IPS-NIHi11 (cell line): ENCODE measurements at regions not wholly inside any gene's neighbourhood (a gene's known extent, or its start where the extent isn't known, plus 50 kb on each side); places are given as distances from the start of the nearest gene placed in this dataset.
"Not testable (repeated sequence)": the region's sequence is repeated elsewhere in the genome, so short reads cannot be mapped to it uniquely, and the experiment has no call there.

Experiments used
- DNase-seq: peaks from one replicate; pipeline ENCODE4 v3.0.0; 2012; ENCODE audit warnings: mixed read lengths, low spot score

DNA sequence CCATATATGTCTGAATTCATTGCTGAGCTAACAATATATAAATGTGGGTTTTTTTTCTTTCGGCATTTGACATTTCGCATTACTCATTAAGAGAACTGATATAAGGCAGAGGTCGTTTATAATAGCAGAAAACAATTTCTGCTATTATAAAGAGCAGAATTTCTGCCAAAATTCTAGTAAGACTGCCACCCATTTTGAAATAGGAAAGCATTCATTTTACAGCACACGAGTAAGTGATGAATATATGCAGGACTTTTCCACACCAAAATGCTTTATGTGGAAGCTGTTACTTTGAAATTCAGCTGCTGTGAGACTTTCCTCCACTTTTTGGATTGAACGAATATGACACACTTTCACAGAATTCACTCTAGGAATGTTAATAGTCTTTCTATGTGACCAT, 610.9 kb upstream of the MAN1A1 start:
- no peak for DNase-seq

DNA sequence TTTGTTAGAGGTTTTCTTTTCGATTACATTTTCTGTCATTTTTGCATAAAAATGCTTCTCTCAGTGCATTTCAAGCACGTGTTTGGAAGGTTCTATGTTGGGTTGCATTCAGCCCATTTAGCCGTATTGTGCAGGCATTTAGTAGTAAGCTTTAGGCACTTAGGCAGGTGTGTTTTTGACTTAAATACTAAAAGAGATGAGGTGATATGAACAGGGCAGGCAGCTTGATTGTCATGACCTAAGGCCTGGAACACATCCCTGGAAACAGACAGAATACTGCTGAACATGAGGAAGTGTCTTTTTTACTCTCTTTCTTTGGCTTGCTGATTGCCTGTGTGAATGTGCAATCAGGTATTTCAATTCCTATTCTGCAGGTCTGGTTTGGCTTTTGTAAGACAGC, 610.5 kb upstream of the MAN1A1 start:
- DNase-seq, result no peak

DNA sequence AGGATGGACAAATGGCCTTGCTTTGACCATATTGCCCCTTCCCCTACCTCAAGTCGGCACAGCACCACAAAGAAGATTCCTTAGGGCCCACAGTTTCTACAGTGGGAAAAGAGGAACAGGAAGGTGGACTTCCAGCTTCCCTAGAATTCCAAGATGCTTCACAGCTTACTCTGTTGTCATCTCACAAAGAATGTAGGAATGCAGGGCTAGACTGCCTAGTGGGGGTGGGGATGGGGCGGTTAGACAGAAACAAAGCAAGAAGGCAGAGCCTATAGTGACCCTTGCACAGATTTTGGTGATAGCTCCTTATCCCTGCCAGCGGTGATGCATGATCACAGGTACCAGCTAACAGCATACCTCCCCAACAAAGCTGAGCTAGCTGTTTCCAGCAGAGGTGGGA, 607.6 kb upstream of the MAN1A1 start:
- peak; percentile 19 for DNase-seq

DNA sequence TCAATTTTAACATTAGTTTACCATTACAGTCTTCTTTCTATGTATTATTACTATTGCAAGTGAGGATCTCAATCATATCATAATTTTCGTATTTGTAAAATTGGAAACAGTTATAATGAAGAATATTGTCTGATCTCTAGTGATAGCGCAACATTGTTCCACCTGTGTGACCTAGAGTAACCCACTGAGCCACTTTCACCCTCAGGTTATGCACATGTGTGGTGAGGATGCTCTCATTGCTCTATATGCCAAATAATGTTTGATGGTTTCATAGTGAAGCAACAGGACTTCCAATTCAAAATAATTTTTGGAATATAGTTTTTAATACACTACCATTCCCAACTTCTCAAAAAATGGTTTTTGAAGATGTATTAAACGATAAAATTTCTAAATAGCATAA, 603.1 kb upstream of the MAN1A1 start:
- DNase-seq, result no peak

DNA sequence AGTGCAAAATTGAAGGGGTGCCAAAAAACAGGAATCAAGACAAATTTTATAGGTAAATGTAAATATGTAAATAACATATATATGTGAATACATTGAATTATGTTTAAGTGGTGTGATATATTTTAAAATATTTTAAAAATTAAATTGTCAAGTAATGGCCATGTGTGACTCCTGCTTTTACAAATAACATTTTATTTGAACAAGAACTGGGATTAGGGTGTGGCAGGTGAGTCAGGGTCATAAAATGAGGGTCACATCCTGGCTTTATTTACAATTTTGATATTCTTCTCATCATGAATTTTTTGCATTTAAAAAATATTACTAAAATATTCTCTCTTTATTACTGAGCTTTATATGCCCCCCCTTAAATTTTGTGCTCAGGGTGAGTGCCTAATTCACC, 601.1 kb upstream of the MAN1A1 start:
- DNase-seq, result no peak

DNA sequence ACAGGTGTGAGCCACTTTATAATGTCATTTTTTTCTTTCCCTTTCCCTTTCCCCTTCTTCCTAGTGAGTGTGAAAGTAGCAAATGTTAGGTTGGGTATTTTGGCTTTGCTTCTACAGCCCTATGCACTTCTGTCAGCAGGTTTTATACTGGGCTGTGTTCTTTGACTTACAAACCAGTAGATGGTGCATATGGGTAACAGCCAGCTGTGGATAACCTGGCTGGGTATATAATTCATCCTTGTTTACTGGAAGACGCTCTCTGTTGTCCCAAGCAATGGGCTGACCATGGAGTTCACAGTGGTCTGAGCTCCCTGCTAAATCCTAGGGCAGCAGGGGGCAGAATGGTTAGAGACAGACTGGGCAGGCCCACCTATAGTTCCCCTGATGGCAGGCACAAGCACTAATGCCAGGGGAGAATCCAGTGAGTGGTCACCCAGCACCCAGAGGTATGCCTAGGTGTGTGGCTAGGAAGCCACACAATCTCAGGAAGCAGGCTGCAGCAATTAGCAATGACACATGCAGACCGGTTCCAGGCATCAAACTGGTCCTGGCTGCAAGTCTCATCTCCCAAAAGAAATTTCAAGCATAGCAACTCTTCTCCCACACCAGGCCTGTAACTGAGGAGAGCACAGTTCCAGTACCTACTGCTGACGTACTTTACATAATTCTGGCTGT, 592.7 kb upstream of the MAN1A1 start:
- no peak for DNase-seq

DNA sequence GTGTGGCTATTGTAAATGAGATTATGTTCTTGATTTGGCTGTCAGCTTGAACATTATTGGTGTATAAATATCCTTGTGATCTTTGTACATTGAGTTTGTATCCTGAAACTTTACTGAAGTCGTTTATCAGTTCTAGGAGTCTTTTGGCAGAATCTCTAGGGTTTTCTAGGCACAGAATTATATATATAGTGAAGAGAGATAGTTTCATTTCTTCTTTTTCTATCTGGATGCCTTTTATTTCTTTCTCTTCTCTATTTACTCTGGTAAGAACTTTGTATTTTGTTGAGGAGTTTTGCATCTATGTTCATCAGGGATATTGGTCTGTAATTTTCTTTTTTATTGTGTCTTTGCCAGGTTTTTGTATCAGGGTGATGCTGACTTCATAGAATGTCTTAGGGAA, 589.2 kb upstream of the MAN1A1 start:
- DNase-seq, result no peak

DNA sequence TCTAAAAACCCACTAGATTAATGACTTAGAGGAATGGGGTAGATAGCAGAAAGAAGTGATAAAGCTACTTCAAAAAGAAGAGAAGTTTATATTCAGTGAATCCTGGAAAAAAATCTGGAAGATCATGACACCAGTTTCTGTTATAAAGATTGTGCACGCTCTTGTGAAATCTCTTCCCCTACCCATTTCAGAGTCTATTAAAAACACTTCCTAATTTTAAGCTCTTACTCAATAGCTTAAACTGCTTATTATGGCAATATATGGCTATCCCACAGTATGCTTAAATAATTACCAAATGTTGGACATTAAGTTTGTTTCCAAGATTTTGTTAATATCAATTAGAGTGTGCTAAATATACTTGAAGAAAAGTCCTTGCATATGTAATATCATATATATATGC, 585.3 kb upstream of the MAN1A1 start:
- no peak for DNase-seq

DNA sequence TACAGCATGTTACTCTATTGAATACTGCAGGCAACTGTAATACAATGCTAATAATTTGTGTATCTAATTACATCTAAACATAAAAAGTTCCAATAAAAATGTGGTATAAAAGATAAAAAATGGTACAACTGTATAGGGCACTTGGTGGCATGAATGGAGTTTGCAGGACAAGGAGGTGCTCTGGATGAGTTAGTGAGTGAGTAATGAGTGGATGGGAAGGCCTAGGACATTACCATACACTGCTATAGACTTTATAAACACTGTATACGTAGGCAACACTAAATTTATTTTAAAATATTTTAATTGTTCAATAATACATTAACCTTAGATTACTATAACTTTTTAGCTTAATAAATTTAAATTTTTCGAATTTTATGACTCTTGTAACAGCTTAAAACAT, 579.6 kb upstream of the MAN1A1 start:
- DNase-seq, result no peak

DNA sequence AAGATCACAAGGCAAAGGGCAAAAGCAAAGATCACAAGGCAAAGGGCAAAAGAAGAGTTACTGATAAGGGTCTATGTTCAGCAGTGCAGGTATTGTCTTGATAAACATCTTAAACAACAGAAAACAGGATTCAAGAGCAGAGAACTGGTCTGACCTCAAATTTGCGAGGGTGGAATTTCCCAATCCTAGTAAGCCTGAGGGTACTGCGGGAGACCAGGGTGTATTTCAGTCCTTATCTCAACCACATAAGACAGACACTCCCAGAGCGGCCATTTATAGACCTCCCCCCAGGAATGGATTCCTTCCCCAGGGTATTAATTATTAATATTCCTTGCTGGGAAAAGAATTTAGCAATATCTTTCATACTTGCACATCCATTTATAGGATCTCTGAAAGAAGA, 575.3 kb upstream of the MAN1A1 start:
- DNase-seq, result not testable (repeated sequence)

DNA sequence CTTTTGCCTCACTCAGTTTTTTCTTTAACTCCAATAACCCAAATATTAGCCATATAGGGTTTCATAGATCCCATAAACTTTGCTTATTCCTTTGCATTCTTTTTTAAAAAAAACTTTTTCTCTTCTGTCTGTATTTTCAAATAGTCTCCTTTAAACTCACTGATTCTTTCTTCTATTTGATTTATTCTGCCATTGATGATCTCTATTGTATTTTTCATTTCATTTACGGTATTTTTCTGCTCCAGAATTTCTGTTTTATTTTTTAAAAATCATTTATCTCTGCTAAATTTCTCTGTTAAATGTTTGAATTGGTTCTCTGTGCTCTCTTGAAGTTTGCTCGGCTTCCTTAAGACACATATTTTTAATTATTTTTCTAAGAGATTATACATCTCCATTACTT, 573.3 kb upstream of the MAN1A1 start:
- DNase-seq, result no peak

DNA sequence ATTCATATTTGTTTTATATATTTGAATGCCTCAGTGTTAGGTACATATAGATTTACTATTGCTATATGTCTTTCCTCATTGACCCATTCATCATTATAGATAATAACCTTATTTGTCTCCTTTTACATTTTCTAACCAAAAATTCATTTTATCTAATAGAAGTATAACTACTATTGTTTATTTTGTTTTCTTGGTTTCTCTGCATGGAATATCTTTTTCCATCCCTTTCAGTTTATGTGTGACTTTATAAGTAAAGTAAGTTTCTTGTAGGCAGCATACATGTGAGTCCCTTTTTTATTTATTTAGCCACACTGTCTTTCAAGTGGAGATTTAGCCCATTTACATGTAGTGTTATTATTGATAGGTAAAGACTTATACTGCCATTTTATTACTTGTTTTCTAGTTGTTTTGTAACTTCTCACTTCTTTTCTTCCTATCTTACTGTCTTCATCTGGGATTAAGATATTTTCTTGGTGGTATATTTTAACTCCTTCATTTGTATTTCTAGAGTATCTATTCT, 572.0 kb upstream of the MAN1A1 start:
- no peak for DNase-seq

DNA sequence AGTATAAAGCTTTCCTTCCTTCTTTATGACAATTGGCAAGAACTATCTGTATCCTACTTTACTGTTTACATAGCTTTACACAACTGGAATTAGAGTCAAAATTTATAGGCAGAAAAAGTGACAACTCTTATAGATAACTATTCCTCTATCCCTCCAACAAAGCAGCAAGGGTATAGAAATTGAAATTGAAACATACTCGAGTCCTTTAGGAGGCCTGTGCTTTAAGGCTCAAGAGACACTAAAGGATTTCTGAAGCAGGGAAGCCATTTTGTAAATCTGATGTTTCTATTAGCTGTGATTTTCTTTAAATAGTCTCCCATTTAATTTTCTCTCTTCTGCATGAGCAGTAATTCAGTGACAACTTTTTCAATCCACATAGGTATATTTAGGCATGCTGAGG, 567.6 kb upstream of the MAN1A1 start:
- DNase-seq, result no peak

DNA sequence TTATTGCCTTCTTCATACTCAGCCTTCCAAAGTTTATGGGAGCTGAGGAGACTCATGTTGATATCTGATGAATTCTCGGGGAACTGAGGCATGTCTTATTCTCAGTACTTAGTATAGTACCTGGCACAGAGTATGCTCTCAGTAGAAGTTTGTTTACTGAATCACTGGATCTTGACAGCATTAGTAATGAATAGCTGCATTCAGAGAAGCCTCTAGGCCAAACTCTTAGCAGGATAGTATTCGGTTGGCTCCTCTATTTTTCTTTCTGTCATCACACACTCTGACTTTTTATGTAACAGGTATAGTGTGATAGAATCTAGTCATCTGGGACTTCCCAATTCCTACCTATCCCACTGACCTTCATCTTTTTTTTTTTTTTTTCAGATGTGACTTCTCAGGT, 566.4 kb upstream of the MAN1A1 start:
- DNase-seq, result no peak

DNA sequence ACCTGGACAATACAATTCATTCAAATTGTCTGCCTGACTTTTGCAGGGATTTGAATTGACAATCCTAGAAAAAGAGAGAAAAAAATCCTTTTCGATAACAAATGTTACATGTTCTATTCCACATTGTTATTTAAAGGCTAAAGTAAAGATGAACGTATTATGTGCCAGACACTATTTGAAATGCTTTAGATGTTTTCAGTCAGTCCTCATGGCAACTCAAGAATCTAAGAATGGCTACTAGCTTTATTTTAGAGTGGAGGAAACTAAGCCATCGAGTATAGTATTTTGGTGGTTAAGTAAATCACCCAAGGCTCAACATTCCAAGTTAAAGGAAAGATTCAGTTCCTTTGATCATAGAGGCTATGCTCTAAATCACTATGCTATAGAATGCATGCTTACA, 558.6 kb upstream of the MAN1A1 start:
- no peak for DNase-seq

DNA sequence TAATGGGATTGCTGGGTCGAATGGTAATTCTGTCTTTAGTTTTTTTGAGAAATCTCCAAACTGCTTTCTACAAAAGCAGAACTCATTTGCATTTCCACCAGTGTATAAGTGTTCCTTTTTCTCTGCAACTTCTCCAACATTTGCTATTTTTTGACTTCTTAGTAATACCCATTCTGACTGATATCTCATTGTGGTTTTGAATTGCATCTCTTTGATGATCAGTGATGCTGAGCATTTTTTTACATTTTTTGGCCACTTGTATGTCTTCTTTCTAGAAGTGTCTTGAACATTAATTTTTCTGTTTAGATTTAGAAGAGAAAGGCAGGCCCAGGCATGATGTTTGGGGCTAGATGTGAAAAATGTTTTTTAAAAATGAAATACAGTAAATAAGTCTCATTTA, 553.1 kb upstream of the MAN1A1 start:
- no peak for DNase-seq

DNA sequence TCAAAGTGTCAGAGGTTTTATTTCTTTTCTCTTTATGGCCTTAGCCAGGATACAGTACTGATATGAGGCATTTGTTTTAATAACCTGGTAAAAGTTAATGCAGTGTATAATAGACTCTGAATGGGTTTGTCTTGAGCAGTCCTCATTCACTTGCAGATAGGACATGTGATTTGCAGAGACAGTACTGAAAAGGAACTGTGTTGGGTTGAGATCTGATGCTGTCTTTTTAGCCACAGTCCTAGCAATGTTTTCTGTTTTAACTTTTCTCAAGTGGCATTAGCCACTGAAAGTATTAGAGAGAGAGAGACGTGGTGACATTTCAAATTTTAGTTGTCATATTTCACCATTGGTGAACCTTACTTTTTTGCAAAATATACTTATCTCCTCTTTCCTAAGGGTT, 547.2 kb upstream of the MAN1A1 start:
- no peak for DNase-seq

DNA sequence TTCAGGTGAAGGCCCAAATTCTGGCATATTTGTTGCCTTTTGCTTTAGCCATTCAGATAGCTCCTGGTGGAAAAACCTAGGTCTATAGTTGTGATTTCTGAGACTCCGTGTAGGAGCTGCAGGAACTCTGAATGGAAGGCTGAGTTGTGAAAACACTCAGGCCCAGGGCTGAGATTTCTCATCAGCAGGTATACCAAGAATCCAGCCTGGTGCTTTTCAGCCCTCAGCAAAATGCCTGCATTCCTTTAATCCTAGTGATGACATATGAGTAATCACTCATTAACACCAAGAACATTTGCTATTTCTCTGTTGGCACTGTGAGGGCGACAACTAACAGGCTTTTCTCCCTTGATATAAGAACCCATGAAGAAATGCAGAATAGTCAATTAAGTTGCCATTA, 546.1 kb upstream of the MAN1A1 start:
- no peak for DNase-seq

DNA sequence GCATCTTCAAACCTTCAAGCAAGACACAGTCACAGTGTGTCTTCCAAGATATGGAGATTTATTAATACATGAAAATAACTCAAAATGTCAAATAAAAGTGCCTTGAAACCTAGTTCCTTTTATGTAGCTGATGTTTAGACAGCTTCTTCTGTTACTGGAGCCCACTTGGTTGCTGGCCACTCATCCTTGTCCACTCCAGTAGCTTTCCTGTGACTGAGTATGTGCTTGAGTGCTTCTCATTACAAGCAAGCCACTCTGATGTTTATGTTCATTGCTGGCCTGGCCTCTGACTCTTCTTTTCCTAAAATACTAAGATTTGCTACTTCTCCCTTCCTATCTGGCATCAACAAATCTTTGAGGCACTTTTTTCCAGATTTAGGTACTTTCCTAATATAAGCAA, 545.2 kb upstream of the MAN1A1 start:
- DNase-seq, result no peak

DNA sequence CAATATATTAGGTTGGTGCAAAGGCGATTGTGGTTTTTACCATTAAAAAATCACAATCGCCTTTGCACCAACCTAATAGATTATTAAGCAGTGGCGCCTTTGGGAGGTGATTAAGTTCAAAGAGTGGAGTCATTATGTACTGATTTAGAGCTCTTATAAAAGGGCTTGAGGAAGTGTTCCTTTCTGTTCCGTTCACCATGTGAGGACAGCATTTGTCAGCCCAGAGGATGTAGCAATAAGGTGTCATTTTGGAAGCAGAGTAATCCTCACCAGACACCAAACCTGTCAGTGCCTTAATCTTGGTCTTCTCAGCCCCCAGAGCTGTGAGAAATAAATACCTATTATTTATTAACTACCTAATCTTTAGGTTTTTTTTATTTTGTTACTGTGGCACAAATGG, 542.1 kb upstream of the MAN1A1 start:
- no peak for DNase-seq

DNA sequence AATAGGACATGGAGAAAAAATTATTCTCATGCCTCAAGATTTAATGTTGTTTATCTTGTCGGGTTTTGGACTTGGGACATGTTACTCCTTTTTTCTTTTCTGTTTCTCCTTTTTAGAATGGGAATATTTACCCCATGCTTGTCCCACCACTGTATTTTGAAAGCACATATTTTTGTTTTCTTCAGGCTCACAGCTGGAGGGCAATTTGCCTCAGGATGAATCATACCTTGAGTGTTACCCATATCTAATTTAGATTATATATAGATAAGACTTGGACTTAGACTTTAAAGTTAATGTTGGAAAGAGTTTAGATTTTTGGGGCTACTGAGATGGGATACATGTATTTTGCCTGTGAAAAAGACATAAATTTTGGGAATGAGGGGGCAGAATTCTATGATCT, 541.6 kb upstream of the MAN1A1 start:
- DNase-seq, result no peak

DNA sequence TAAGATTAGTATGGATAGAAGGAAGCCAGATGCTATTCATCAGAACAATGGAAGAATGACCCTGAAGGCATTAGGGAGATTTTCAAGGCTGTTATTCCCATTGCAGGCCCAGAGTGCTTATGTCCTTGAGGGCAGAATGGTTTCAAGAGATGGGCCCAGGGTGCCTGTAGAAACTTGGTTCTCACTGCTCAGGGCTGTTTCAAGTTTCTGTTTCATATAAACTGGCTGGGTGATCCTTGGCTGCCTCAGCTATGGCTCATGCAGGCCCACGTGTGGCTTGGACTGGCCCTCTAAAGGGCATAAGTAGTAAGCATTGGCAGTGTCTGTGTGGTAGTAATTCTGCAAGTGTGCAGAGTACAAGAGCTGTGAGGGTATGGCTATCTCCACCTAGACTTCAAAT, 540.9 kb upstream of the MAN1A1 start:
- DNase-seq, result no peak

DNA sequence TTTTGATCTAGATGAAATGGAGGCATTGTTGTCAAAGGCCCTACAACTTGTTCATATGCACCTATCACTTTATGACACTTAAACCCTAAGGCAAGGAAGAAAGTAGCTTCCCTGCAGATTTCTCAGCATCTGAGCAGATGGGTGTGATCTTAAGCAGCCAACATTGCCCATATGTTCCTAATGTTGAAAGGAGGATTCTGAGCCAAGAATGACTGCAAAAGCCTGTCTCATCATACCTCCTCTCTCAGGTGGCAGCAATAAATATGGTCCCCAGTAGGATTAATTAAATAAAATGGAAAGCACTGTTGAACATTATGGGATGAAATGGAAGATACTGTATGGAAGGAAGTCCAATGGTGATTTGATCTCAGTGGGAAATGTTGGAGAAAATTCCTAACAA, 538.1 kb upstream of the MAN1A1 start:
- no peak for DNase-seq

DNA sequence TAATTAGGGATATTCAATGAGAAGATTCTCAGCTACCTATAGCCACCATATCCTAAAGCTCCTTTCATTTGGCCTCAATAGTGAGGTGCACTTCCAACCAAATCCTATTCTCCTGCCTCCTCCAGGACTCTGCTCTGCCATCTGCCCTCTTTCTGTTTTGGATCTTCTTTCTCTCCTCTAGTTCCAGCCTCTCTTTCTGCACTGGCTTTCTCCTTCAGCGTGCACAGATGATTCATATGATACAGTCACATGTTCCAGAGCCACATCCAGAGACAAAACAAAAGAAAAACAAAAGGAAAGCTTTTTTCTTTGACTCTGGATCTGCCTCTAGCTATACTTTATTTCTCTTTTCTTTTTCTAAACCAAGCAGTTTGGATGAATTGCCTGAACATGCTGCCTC, 531.9 kb upstream of the MAN1A1 start:
- no peak for DNase-seq

DNA sequence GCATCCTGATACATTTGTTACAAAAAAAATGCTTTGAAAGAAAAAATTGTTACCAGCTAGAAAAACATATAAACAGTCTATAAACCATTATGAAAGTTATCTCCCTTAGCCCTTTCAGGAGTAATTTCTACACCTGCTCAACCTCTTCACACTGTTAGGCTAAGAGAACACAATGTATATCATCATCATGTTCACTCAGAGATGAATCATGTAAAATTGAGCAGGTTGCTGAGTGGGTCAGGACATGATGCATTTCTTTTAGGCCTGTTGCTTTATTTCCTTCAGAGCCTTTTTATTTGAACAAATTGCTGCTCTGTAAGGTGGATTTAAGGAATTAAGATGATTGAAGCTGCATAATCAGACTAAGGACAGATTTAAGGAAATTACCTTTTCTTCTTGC, 531.3 kb upstream of the MAN1A1 start:
- no peak for DNase-seq
